GM12878 (cell line): ENCODE measurements at regions not wholly inside any gene's neighbourhood (a gene's known extent, or its start where the extent isn't known, plus 50 kb on each side); places are given as distances from the start of the nearest gene placed in this dataset.

Experiments
- ATAC-seq: fragments of 200-7000 bp; cut with Tn5 transposase; 3 replicates; pipeline ENCODE4 v1.9.1; 2020; ENCODE audit warnings: mild to moderate bottlenecking, moderate library complexity
- BruUV-seq: library from RNA; stranded (reverse); fragments of 400-500 nt; replicated peaks from 2 replicates; lab custom pipeline; 2021; lab: Mats Ljungman, UMichigan
- CTCF ChIA-PET: fragments of 300-600 bp; sonication (Branson Sonifier 250); formaldehyde crosslinking; extraction: SDS; loops from one replicate; lab custom pipeline; 2021; ENCODE audit warnings: inconsistent platforms; lab: Yijun Ruan, JAX
- POLR2A ChIA-PET: fragments of 350-600 bp; formaldehyde crosslinking; extraction: SDS; loops from one replicate; lab custom pipeline; 2021; ENCODE audit warnings: inconsistent platforms; lab: Charles Lee
- RAD21 ChIA-PET: fragments of 300-600 bp; sonication (Branson Sonifier 250); formaldehyde crosslinking; loops from one replicate; lab custom pipeline; 2023; ENCODE audit warnings: antibody characterized with exemption; ENCODE audit not compliant: unreplicated experiment; lab: Charles Lee
- SMC1A ChIA-PET: fragments of 300-600 bp; sonication (Branson Sonifier 250); formaldehyde crosslinking; loops from one replicate; lab custom pipeline; 2023; ENCODE audit not compliant: unreplicated experiment, uncharacterized antibody; lab: Charles Lee
- DNase-seq: peaks from one replicate; pipeline ENCODE4 v3.0.0-alpha.2; 2011; ENCODE audit warnings: low read depth, low spot score
- FAIRE-seq: peaks from 3 replicates; lab custom pipeline; 2011; peaks lifted over from hg19 to GRCh38; lab: Jason Lieb, UNC
- H2AFZ ChIP-seq: 2 replicates; pipeline ENCODE4 v1.6.0; 2011; ENCODE audit warnings: low read depth, low read length, control low read depth; ENCODE audit not compliant: control insufficient read depth
- H3K27ac ChIP-seq: 2 replicates; pipeline ENCODE4 v1.5.1; 2011; ENCODE audit warnings: control low read depth; ENCODE audit not compliant: control insufficient read depth, insufficient read depth
- H3K27me3 ChIP-seq, 2 experiments: replicated peaks in 1 of 2; 2 replicates each; pipeline versions ENCODE4 v1.6.0 to v1.6.1; 2011; ENCODE audit warnings: low read length in 1 of 2; ENCODE audit not compliant: control insufficient read depth in 2 of 2, insufficient read depth in 2 of 2
- H3K36me3 ChIP-seq, 2 experiments: 2 replicates each; pipeline ENCODE4 v1.5.1; 2011; ENCODE audit warnings: low read length in 1 of 2; ENCODE audit not compliant: control insufficient read depth in 2 of 2, insufficient read depth in 2 of 2
- H3K4me1 ChIP-seq: 2 replicates; pipeline ENCODE4 v1.6.1; 2011; ENCODE audit warnings: mild to moderate bottlenecking, low read length, moderate library complexity, mixed read lengths; ENCODE audit not compliant: control insufficient read depth, insufficient read depth
- H3K4me2 ChIP-seq: 2 replicates; pipeline ENCODE4 v1.6.0; 2011; ENCODE audit warnings: control low read depth; ENCODE audit not compliant: control insufficient read depth, insufficient read depth
- H3K4me3 ChIP-seq: fragments of 200-600 bp; sonication (generic); 2 replicates; pipeline ENCODE4 v1.5.1; 2016
- H3K79me2 ChIP-seq: 2 replicates; pipeline ENCODE4 v1.6.0; 2011; ENCODE audit warnings: low read length; ENCODE audit not compliant: control insufficient read depth, insufficient read depth
- H3K9ac ChIP-seq: 2 replicates; pipeline ENCODE4 v1.8.0; 2011; ENCODE audit warnings: low read length, control low read depth, mixed read lengths; ENCODE audit not compliant: control insufficient read depth, insufficient read depth
- H3K9me3 ChIP-seq: replicated peaks from 3 replicates; pipeline ENCODE4 v1.5.1; 2011; ENCODE audit warnings: mild to moderate bottlenecking, low read length; ENCODE audit not compliant: control insufficient read depth, insufficient read depth
- H4K20me1 ChIP-seq: 2 replicates; pipeline ENCODE4 v1.6.0; 2011; ENCODE audit not compliant: control insufficient read depth, insufficient read depth
- BCL3 ChIP-seq: IDR thresholded peaks from 2 replicates; pipeline ENCODE4 v1.6.1; 2011; ENCODE audit warnings: borderline replicate concordance, low read depth, mild to moderate bottlenecking, moderate library complexity, low read length; ENCODE audit not compliant: insufficient read depth, poor library complexity, severe bottlenecking
- ELK1 ChIP-seq: IDR thresholded peaks from 2 replicates; pipeline ENCODE4 v1.6.1; 2012; ENCODE audit warnings: low read depth, low read length, improper control_type of control experiment
- IRF5 ChIP-seq: fragments of 450-650 bp; IDR thresholded peaks from 2 replicates; pipeline ENCODE4 v1.6.1; 2017; ENCODE audit warnings: borderline replicate concordance
- MLLT1 ChIP-seq: fragments of 450-650 bp; IDR thresholded peaks from 2 replicates; pipeline ENCODE4 v1.6.1; 2016; ENCODE audit warnings: mild to moderate bottlenecking
- NBN ChIP-seq: fragments of 450-650 bp; IDR thresholded peaks from 2 replicates; pipeline ENCODE4 v1.6.1; 2016
- NFIC ChIP-seq: IDR thresholded peaks from 2 replicates; pipeline ENCODE4 v1.6.1; 2012; ENCODE audit warnings: low read depth, mild to moderate bottlenecking, inconsistent platforms, low read length, moderate library complexity
- PBX3 ChIP-seq: IDR thresholded peaks from 2 replicates; pipeline ENCODE4 v1.6.1; 2011; ENCODE audit warnings: mild to moderate bottlenecking, low read depth, low read length, moderate library complexity; ENCODE audit not compliant: insufficient replicate concordance
- POLR2AphosphoS5 ChIP-seq: IDR thresholded peaks from 2 replicates; pipeline ENCODE4 v1.6.1; 2011; ENCODE audit warnings: mild to moderate bottlenecking, low read length, inconsistent platforms
- WGBS: methylation state at CpG from one replicate; pipeline ENCODE4 v1.1.6; 2016; ENCODE audit warnings: low lambda C conversion rate; ENCODE audit not compliant: insufficient replicate concordance, insufficient coverage; ENCODE audit errors: missing lambda C conversion rate; 5-methylcytosine and 5-hydroxymethylcytosine counted together
- in situ Hi-C: fragments of 300-500 bp; cut with MboI; formaldehyde crosslinking; loops from 9 replicates; pipeline ENCODE4 v1.14.3; 2018; ENCODE audit warnings: mixed read lengths
- intact Hi-C: fragments of 100-400 bp; cut with micrococcal nuclease; formaldehyde crosslinking; loops from one replicate; pipeline ENCODE4 v1.14.2; 2022; ENCODE audit not compliant: unreplicated experiment
- TF ChIP-seq, protein P1 (sequence below): fragments of 150-350 bp; IDR thresholded peaks from 2 replicates; pipeline ENCODE4 v1.6.1; 2016; ENCODE audit warnings: low read depth, low read length
- TF ChIP-seq, protein P2 (sequence below): IDR thresholded peaks from 2 replicates; pipeline ENCODE4 v1.6.1; 2011; ENCODE audit warnings: borderline replicate concordance, low read depth, mild to moderate bottlenecking, moderate library complexity, mixed read lengths, low read length; ENCODE audit not compliant: insufficient read depth; ENCODE audit errors: extremely low read length

GRCh38 chr4:14513471-14513870, 488.8 kb upstream of the CPEB2 start:
- ChIA-PET RAD21 (no interaction called here), SMC1A (no interaction called here), POLR2A (no interaction called here), CTCF (no interaction called here)
- WGBS, result 32% methylated on average over 4 of the region's 4 CpGs
- Histone ChIP-seq H3K27ac (no peak overlapping the region), H3K4me2 (no peak overlapping the region), H3K79me2 (no peaks in the 10 kb centered on the region), H2AFZ (no peak overlapping the region), H3K27me3 (no peaks in the 10 kb centered on the region), H3K36me3 (no peaks in the 10 kb centered on the region), H3K4me3 (no peak overlapping the region), H3K9me3 (no peaks in the 10 kb centered on the region), H3K4me1 (no peaks in the 10 kb centered on the region), H4K20me1 (no peaks in the 10 kb centered on the region), H3K9ac (no peak overlapping the region)
- DNase-seq (no peak), FAIRE-seq (no peak), ATAC-seq (no peak)
- BruUV-seq, result no TSS peak
- intact Hi-C loops, result no loop called here
- in situ Hi-C loops, result no loop called here
- TF ChIP-seq, protein P1, sequence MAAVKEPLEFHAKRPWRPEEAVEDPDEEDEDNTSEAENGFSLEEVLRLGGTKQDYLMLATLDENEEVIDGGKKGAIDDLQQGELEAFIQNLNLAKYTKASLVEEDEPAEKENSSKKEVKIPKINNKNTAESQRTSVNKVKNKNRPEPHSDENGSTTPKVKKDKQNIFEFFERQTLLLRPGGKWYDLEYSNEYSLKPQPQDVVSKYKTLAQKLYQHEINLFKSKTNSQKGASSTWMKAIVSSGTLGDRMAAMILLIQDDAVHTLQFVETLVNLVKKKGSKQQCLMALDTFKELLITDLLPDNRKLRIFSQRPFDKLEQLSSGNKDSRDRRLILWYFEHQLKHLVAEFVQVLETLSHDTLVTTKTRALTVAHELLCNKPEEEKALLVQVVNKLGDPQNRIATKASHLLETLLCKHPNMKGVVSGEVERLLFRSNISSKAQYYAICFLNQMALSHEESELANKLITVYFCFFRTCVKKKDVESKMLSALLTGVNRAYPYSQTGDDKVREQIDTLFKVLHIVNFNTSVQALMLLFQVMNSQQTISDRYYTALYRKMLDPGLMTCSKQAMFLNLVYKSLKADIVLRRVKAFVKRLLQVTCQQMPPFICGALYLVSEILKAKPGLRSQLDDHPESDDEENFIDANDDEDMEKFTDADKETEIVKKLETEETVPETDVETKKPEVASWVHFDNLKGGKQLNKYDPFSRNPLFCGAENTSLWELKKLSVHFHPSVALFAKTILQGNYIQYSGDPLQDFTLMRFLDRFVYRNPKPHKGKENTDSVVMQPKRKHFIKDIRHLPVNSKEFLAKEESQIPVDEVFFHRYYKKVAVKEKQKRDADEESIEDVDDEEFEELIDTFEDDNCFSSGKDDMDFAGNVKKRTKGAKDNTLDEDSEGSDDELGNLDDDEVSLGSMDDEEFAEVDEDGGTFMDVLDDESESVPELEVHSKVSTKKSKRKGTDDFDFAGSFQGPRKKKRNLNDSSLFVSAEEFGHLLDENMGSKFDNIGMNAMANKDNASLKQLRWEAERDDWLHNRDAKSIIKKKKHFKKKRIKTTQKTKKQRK, result no peak
- no peak for TF ChIP-seq MLLT1
- TF ChIP-seq POLR2AphosphoS5, result no peak
- TF ChIP-seq BCL3, result no peak
- TF ChIP-seq IRF5, result no peak
- no peak for TF ChIP-seq PBX3
- TF ChIP-seq NFIC, result no peak
- TF ChIP-seq, protein P2, sequence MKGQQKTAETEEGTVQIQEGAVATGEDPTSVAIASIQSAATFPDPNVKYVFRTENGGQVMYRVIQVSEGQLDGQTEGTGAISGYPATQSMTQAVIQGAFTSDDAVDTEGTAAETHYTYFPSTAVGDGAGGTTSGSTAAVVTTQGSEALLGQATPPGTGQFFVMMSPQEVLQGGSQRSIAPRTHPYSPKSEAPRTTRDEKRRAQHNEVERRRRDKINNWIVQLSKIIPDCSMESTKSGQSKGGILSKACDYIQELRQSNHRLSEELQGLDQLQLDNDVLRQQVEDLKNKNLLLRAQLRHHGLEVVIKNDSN, result no peak
- no peak for TF ChIP-seq NBN
- no peak for TF ChIP-seq ELK1
